HCT116 (cell line): ENCODE measurements at regions not wholly inside any gene's neighbourhood (a gene's known extent, or its start where the extent isn't known, plus 50 kb on each side); places are given as distances from the start of the nearest gene placed in this dataset.

Experiments
- ATAC-seq: fragments of 200-7000 bp; cut with Tn5 transposase; 2 replicates; pipeline ENCODE4 v1.9.1; 2020; ENCODE audit warnings: mild to moderate bottlenecking, moderate library complexity
- BruUV-seq: library from RNA; stranded (reverse); fragments of 400-500 nt; replicated peaks from 2 replicates; lab custom pipeline; 2021; lab: Mats Ljungman, UMichigan
- CTCF ChIA-PET: fragments of 300-600 bp; sonication (Branson Sonifier 250); formaldehyde crosslinking; loops from one replicate; lab custom pipeline; 2021; ENCODE audit warnings: antibody characterized with exemption; lab: Charles Lee
- POLR2A ChIA-PET: fragments of 300-600, 350-600 bp; sonication (Branson Sonifier 250); formaldehyde crosslinking; loops from one replicate; lab custom pipeline; 2021; ENCODE audit warnings: antibody characterized with exemption; lab: Charles Lee
- RAD21 ChIA-PET, 2 experiments: fragments of 300-600 bp; sonication (Branson Sonifier 250); formaldehyde crosslinking; loops; one replicate each; lab custom pipeline; 2023; ENCODE audit warnings: low total read pairs in 2 of 2; ENCODE audit not compliant: uncharacterized antibody in 2 of 2, unreplicated experiment in 2 of 2, low non-redundant PET in 1 of 2; lab: Charles Lee
- DNase-seq: peaks from one replicate; pipeline ENCODE4 v3.0.0-alpha.2; 2010; ENCODE audit warnings: low read depth, low spot score
- H2AFZ ChIP-seq: fragments of 200-600 bp; shearing (Covaris generic), sonication (generic); 2 replicates; pipeline ENCODE4 v1.6.1; 2017; ENCODE audit warnings: low read depth, mixed run types, mixed read lengths, antibody characterized with exemption, low read length; ENCODE audit not compliant: poor library complexity, severe bottlenecking
- H3K27ac ChIP-seq: 2 replicates; pipeline ENCODE4 v1.5.1; 2012; ENCODE audit warnings: low read depth, low read length
- H3K27me3 ChIP-seq: fragments of 200-600 bp; sonication (generic); 2 replicates; pipeline ENCODE4 v1.6.1; 2016; ENCODE audit warnings: mixed run types, low read length, mixed read lengths; ENCODE audit not compliant: insufficient read depth
- H3K36me3 ChIP-seq, 2 experiments: fragments of 200-500 bp in 1 of 2; fragments of 200-600 bp in 1 of 2; sonication (Bioruptor generic) in 1 of 2; sonication (generic) in 1 of 2; 2 replicates each; pipeline versions ENCODE4 v1.5.1 to v1.6.1; 2014 to 2016; ENCODE audit warnings: low read length in 2 of 2, inconsistent platforms in 1 of 2, mixed read lengths in 1 of 2, mixed run types in 1 of 2; ENCODE audit not compliant: insufficient read depth in 2 of 2, control insufficient read depth in 1 of 2
- H3K4me1 ChIP-seq, 2 experiments: fragments of 200-600 bp in 1 of 2; sonication (generic) in 1 of 2; 2 replicates each; pipeline versions ENCODE4 v1.5.1 to v1.6.1; 2012 to 2017; ENCODE audit warnings: low read length in 2 of 2, inconsistent platforms in 1 of 2, mild to moderate bottlenecking in 1 of 2, mixed read lengths in 1 of 2, mixed run types in 1 of 2, moderate library complexity in 1 of 2; ENCODE audit not compliant: insufficient read depth in 2 of 2, control insufficient read depth in 1 of 2
- H3K4me2 ChIP-seq: fragments of 200-600 bp; sonication (generic); 2 replicates; pipeline ENCODE4 v1.6.1; 2017; ENCODE audit warnings: mixed run types, low read length, mixed read lengths
- H3K4me3 ChIP-seq, 2 experiments: fragments of 200-600 bp in 1 of 2; sonication (generic) in 1 of 2; replicated peaks in 1 of 2; 2 replicates each; pipeline ENCODE4 v1.5.1; 2011 to 2016; ENCODE audit warnings: low read length in 2 of 2, control low read depth in 1 of 2, low read depth in 1 of 2, mild to moderate bottlenecking in 1 of 2, mixed read lengths in 1 of 2, mixed run types in 1 of 2
- H3K79me2 ChIP-seq: fragments of 200-600 bp; sonication (generic); 2 replicates; pipeline ENCODE4 v1.6.1; 2017; ENCODE audit warnings: mild to moderate bottlenecking, mixed run types, low read length, moderate library complexity, mixed read lengths; ENCODE audit not compliant: insufficient read depth
- H3K9ac ChIP-seq: fragments of 200-600 bp; sonication (generic); 2 replicates; pipeline ENCODE4 v1.6.1; 2016; ENCODE audit warnings: low read length, mixed read lengths
- H3K9me2 ChIP-seq: fragments of 200-600 bp; sonication (generic), shearing (Covaris generic); 2 replicates; pipeline ENCODE4 v1.6.1; 2017; ENCODE audit warnings: mixed run types, mild to moderate bottlenecking, moderate library complexity; ENCODE audit not compliant: insufficient read depth
- H3K9me3 ChIP-seq, 2 experiments: fragments of 200-500 bp in 1 of 2; fragments of 200-600 bp in 1 of 2; sonication (Bioruptor generic) in 1 of 2; sonication (generic) in 1 of 2; 2 replicates each; pipeline ENCODE4 v1.6.1; 2014 to 2017; ENCODE audit warnings: low read length in 2 of 2, mixed read lengths in 2 of 2, inconsistent platforms in 1 of 2, low read depth in 1 of 2, mild to moderate bottlenecking in 1 of 2, mixed run types in 1 of 2, moderate library complexity in 1 of 2; ENCODE audit not compliant: control insufficient read depth in 1 of 2, insufficient read depth in 1 of 2
- H4K20me1 ChIP-seq: fragments of 200-600 bp; sonication (generic), shearing (Covaris generic); 2 replicates; pipeline ENCODE4 v1.6.1; 2017; ENCODE audit warnings: mixed run types, mild to moderate bottlenecking, moderate library complexity; ENCODE audit not compliant: insufficient read depth
- CEBPB ChIP-seq: IDR thresholded peaks from 2 replicates; pipeline ENCODE4 v1.6.1; 2012; ENCODE audit warnings: low read depth
- EGR1 ChIP-seq: IDR thresholded peaks from 2 replicates; pipeline ENCODE4 v1.6.1; 2012; ENCODE audit warnings: low read depth
- ELF1 ChIP-seq: IDR thresholded peaks from 2 replicates; pipeline ENCODE4 v1.6.1; 2012; ENCODE audit warnings: low read depth, borderline replicate concordance
- FOSL1 ChIP-seq: IDR thresholded peaks from 2 replicates; pipeline ENCODE4 v1.6.1; 2012; ENCODE audit warnings: low read depth
- JUND ChIP-seq: IDR thresholded peaks from 2 replicates; pipeline ENCODE4 v1.6.1; 2012
- POLR2AphosphoS5 ChIP-seq: IDR thresholded peaks from 2 replicates; pipeline ENCODE4 v1.6.1; 2011; ENCODE audit warnings: mild to moderate bottlenecking, low read depth, low read length, moderate library complexity
- RAD21 ChIP-seq: IDR thresholded peaks from 2 replicates; pipeline ENCODE4 v1.6.1; 2012; ENCODE audit warnings: low read depth, mild to moderate bottlenecking
- SP1 ChIP-seq: IDR thresholded peaks from 2 replicates; pipeline ENCODE4 v1.6.1; 2012; ENCODE audit warnings: low read depth
- SRF ChIP-seq: IDR thresholded peaks from 2 replicates; pipeline ENCODE4 v1.6.1; 2012; ENCODE audit warnings: low read depth
- TCF7L2 ChIP-seq: IDR thresholded peaks from 2 replicates; pipeline ENCODE4 v1.7.0; 2011; ENCODE audit warnings: borderline replicate concordance, inconsistent platforms; ENCODE audit not compliant: insufficient read depth, insufficient read length; ENCODE audit errors: extremely low read depth
- YY1 ChIP-seq: IDR thresholded peaks from 2 replicates; pipeline ENCODE4 v1.6.1; 2011; ENCODE audit warnings: low read length, low read depth, moderate library complexity, mild to moderate bottlenecking; ENCODE audit not compliant: insufficient replicate concordance; ENCODE audit errors: extremely low read depth
- ZNF274 ChIP-seq: fragments of 200-500 bp; sonication (Bioruptor generic); IDR thresholded peaks from 2 replicates; pipeline ENCODE4 v1.6.1; 2014; ENCODE audit warnings: mild to moderate bottlenecking, low read depth, low read length, inconsistent platforms
- intact Hi-C: fragments of 100-400 bp; cut with micrococcal nuclease; formaldehyde crosslinking; loops from 2 replicates; pipeline ENCODE4 v1.10.0; 2022
- TF ChIP-seq, protein P1 (sequence below), 3 experiments: fragments of 200-600 bp in 1 of 3; sonication (generic) in 1 of 3; IDR thresholded peaks in 2 of 3; conservative IDR thresholded peaks in 1 of 3; 2 replicates each; pipeline ENCODE4 v1.5.1; 2012 to 2017; ENCODE audit warnings: low read depth in 2 of 3, low read length in 2 of 3, antibody characterized with exemption in 1 of 3, borderline replicate concordance in 1 of 3, control low read depth in 1 of 3, mild to moderate bottlenecking in 1 of 3, mixed read lengths in 1 of 3, mixed run types in 1 of 3, moderate library complexity in 1 of 3; ENCODE audit not compliant: insufficient read depth in 1 of 3
- TF ChIP-seq, protein P2 (sequence below): IDR thresholded peaks from 2 replicates; pipeline ENCODE4 v1.6.1; 2011; ENCODE audit warnings: mild to moderate bottlenecking, low read length, moderate library complexity; ENCODE audit not compliant: insufficient replicate concordance; ENCODE audit errors: extremely low read depth
- TF ChIP-seq, protein P3 (sequence below): IDR thresholded peaks from 2 replicates; pipeline ENCODE4 v1.6.1; 2012

DNA sequence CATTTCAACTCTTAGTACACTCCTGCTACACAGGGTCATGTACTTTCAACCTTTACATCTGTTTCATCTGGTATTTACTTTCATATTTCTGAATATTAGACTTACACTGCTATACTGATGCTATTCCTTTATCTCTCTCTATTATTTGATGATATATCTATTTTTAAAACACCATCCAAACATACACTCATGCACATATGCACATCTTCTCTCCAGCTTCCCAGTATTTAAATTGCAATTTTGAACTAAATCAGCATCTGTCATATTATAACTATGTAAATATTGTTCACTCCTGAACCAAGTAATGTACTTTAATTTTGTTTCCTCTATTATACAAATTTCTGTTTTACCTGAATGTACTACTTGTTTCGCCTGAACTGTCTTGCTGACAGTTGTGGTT lies 293.6 kb upstream of the FLRT2 start (continued):
- TF ChIP-seq, protein P1, sequence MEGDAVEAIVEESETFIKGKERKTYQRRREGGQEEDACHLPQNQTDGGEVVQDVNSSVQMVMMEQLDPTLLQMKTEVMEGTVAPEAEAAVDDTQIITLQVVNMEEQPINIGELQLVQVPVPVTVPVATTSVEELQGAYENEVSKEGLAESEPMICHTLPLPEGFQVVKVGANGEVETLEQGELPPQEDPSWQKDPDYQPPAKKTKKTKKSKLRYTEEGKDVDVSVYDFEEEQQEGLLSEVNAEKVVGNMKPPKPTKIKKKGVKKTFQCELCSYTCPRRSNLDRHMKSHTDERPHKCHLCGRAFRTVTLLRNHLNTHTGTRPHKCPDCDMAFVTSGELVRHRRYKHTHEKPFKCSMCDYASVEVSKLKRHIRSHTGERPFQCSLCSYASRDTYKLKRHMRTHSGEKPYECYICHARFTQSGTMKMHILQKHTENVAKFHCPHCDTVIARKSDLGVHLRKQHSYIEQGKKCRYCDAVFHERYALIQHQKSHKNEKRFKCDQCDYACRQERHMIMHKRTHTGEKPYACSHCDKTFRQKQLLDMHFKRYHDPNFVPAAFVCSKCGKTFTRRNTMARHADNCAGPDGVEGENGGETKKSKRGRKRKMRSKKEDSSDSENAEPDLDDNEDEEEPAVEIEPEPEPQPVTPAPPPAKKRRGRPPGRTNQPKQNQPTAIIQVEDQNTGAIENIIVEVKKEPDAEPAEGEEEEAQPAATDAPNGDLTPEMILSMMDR (IDR thresholded peaks at IDR 0.05 in 2 of 3, conservative IDR thresholded peaks at IDR 0.05 in 1 of 3; ENCODE audit: borderline replicate concordance in 1 of 3, insufficient read depth in 1 of 3, low read depth in 2 of 3, low read length in 2 of 3) = no peak

DNA sequence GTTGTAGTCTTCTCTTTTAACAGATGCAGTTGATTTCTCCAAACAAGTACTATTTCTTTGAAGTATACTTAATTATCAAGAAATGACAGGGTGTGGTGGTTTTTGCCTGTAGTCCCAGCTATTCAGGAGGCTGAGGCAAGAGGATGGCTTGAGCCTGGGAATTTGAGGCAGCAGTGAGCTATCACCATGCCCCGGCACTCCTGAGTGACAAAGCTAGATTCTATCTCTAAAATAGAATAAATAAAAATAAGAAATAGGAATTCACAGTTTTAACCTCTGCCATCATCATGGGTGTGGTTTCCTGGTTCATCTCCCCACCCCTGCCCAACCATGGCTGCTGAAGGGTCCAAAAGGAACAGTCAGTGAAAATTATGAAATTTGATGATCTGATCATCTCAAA lies 290.2 kb upstream of the FLRT2 start:
- POLR2A ChIA-PET = no interaction called here
- no peaks in the 10 kb centered on the region for H4K20me1 ChIP-seq
- H2AFZ ChIP-seq = no peak overlapping the region
- H3K9me2 ChIP-seq = no peaks in the 10 kb centered on the region
- no TSS peak for BruUV-seq
- intact Hi-C loops = no loop called here
- H3K9ac ChIP-seq = no peak overlapping the region
- CTCF ChIA-PET = no interaction called here
- no peaks in the 10 kb centered on the region for H3K27me3 ChIP-seq
- no peak overlapping the region for H3K4me2 ChIP-seq
- ATAC-seq (no peak), DNase-seq (no peak)
- no peak overlapping the region for H3K27ac ChIP-seq
- H3K4me3 ChIP-seq = no peak overlapping the region
- no peaks in the 10 kb centered on the region for H3K4me1 ChIP-seq
- H3K36me3 ChIP-seq = no peaks in the 10 kb centered on the region
- H3K79me2 ChIP-seq = no peaks in the 10 kb centered on the region
- TF ChIP-seq CEBPB = no peak
- TF ChIP-seq, protein P1 (IDR thresholded peaks at IDR 0.05 in 2 of 3, conservative IDR thresholded peaks at IDR 0.05 in 1 of 3; ENCODE audit: borderline replicate concordance in 1 of 3, insufficient read depth in 1 of 3, low read depth in 2 of 3, low read length in 2 of 3) = no peak
- TF ChIP-seq, protein P2, sequence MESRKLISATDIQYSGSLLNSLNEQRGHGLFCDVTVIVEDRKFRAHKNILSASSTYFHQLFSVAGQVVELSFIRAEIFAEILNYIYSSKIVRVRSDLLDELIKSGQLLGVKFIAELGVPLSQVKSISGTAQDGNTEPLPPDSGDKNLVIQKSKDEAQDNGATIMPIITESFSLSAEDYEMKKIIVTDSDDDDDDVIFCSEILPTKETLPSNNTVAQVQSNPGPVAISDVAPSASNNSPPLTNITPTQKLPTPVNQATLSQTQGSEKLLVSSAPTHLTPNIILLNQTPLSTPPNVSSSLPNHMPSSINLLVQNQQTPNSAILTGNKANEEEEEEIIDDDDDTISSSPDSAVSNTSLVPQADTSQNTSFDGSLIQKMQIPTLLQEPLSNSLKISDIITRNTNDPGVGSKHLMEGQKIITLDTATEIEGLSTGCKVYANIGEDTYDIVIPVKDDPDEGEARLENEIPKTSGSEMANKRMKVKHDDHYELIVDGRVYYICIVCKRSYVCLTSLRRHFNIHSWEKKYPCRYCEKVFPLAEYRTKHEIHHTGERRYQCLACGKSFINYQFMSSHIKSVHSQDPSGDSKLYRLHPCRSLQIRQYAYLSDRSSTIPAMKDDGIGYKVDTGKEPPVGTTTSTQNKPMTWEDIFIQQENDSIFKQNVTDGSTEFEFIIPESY = no peak
- TF ChIP-seq, protein P3, sequence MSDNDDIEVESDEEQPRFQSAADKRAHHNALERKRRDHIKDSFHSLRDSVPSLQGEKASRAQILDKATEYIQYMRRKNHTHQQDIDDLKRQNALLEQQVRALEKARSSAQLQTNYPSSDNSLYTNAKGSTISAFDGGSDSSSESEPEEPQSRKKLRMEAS = no peak
- TF ChIP-seq ZNF274 = no peak
- no peak for TF ChIP-seq RAD21
- no peak for TF ChIP-seq FOSL1
- no peak for TF ChIP-seq TCF7L2
- TF ChIP-seq YY1 = no peak
- TF ChIP-seq SRF = no peak
- no peak for TF ChIP-seq POLR2AphosphoS5
- no peak for TF ChIP-seq ELF1
- TF ChIP-seq EGR1 = no peak
- TF ChIP-seq JUND = no peak
- TF ChIP-seq SP1 = no peak
- peaks cover 6 to 20% of the 10 kb centered on the region in 2 experiments; a peak in 2 of 4 replicates for H3K9me3 ChIP-seq
- RAD21 ChIA-PET = no interaction called here
